HCT116 (cell line): ENCODE measurements at regions not wholly inside any gene's neighbourhood (a gene's known extent, or its start where the extent isn't known, plus 50 kb on each side); places are given as distances from the start of the nearest gene placed in this dataset.

ENCODE experiments used
- ATAC-seq: fragments of 200-7000 bp; cut with Tn5 transposase; 2 replicates; pipeline ENCODE4 v1.9.1; 2020; ENCODE audit warnings: mild to moderate bottlenecking, moderate library complexity
- BruUV-seq: library from RNA; stranded (reverse); fragments of 400-500 nt; replicated peaks from 2 replicates; lab custom pipeline; 2021; lab: Mats Ljungman, UMichigan
- CTCF ChIA-PET: fragments of 300-600 bp; sonication (Branson Sonifier 250); formaldehyde crosslinking; loops from one replicate; lab custom pipeline; 2021; ENCODE audit warnings: antibody characterized with exemption; lab: Charles Lee
- POLR2A ChIA-PET: fragments of 300-600, 350-600 bp; sonication (Branson Sonifier 250); formaldehyde crosslinking; loops from one replicate; lab custom pipeline; 2021; ENCODE audit warnings: antibody characterized with exemption; lab: Charles Lee
- RAD21 ChIA-PET, 2 experiments: fragments of 300-600 bp; sonication (Branson Sonifier 250); formaldehyde crosslinking; loops; one replicate each; lab custom pipeline; 2023; ENCODE audit warnings: low total read pairs in 2 of 2; ENCODE audit not compliant: uncharacterized antibody in 2 of 2, unreplicated experiment in 2 of 2, low non-redundant PET in 1 of 2; lab: Charles Lee
- DNase-seq: peaks from one replicate; pipeline ENCODE4 v3.0.0-alpha.2; 2010; ENCODE audit warnings: low read depth, low spot score
- H2AFZ ChIP-seq: fragments of 200-600 bp; shearing (Covaris generic), sonication (generic); 2 replicates; pipeline ENCODE4 v1.6.1; 2017; ENCODE audit warnings: low read depth, mixed run types, mixed read lengths, antibody characterized with exemption, low read length; ENCODE audit not compliant: poor library complexity, severe bottlenecking
- H3K27ac ChIP-seq: 2 replicates; pipeline ENCODE4 v1.5.1; 2012; ENCODE audit warnings: low read depth, low read length
- H3K27me3 ChIP-seq: fragments of 200-600 bp; sonication (generic); 2 replicates; pipeline ENCODE4 v1.6.1; 2016; ENCODE audit warnings: mixed run types, low read length, mixed read lengths; ENCODE audit not compliant: insufficient read depth
- H3K36me3 ChIP-seq, 2 experiments: fragments of 200-500 bp in 1 of 2; fragments of 200-600 bp in 1 of 2; sonication (Bioruptor generic) in 1 of 2; sonication (generic) in 1 of 2; 2 replicates each; pipeline versions ENCODE4 v1.5.1 to v1.6.1; 2014 to 2016; ENCODE audit warnings: low read length in 2 of 2, inconsistent platforms in 1 of 2, mixed read lengths in 1 of 2, mixed run types in 1 of 2; ENCODE audit not compliant: insufficient read depth in 2 of 2, control insufficient read depth in 1 of 2
- H3K4me1 ChIP-seq, 2 experiments: fragments of 200-600 bp in 1 of 2; sonication (generic) in 1 of 2; 2 replicates each; pipeline versions ENCODE4 v1.5.1 to v1.6.1; 2012 to 2017; ENCODE audit warnings: low read length in 2 of 2, inconsistent platforms in 1 of 2, mild to moderate bottlenecking in 1 of 2, mixed read lengths in 1 of 2, mixed run types in 1 of 2, moderate library complexity in 1 of 2; ENCODE audit not compliant: insufficient read depth in 2 of 2, control insufficient read depth in 1 of 2
- H3K4me2 ChIP-seq: fragments of 200-600 bp; sonication (generic); 2 replicates; pipeline ENCODE4 v1.6.1; 2017; ENCODE audit warnings: mixed run types, low read length, mixed read lengths
- H3K4me3 ChIP-seq, 2 experiments: fragments of 200-600 bp in 1 of 2; sonication (generic) in 1 of 2; replicated peaks in 1 of 2; 2 replicates each; pipeline ENCODE4 v1.5.1; 2011 to 2016; ENCODE audit warnings: low read length in 2 of 2, control low read depth in 1 of 2, low read depth in 1 of 2, mild to moderate bottlenecking in 1 of 2, mixed read lengths in 1 of 2, mixed run types in 1 of 2
- H3K79me2 ChIP-seq: fragments of 200-600 bp; sonication (generic); 2 replicates; pipeline ENCODE4 v1.6.1; 2017; ENCODE audit warnings: mild to moderate bottlenecking, mixed run types, low read length, moderate library complexity, mixed read lengths; ENCODE audit not compliant: insufficient read depth
- H3K9ac ChIP-seq: fragments of 200-600 bp; sonication (generic); 2 replicates; pipeline ENCODE4 v1.6.1; 2016; ENCODE audit warnings: low read length, mixed read lengths
- H3K9me2 ChIP-seq: fragments of 200-600 bp; sonication (generic), shearing (Covaris generic); 2 replicates; pipeline ENCODE4 v1.6.1; 2017; ENCODE audit warnings: mixed run types, mild to moderate bottlenecking, moderate library complexity; ENCODE audit not compliant: insufficient read depth
- H3K9me3 ChIP-seq, 2 experiments: fragments of 200-500 bp in 1 of 2; fragments of 200-600 bp in 1 of 2; sonication (Bioruptor generic) in 1 of 2; sonication (generic) in 1 of 2; 2 replicates each; pipeline ENCODE4 v1.6.1; 2014 to 2017; ENCODE audit warnings: low read length in 2 of 2, mixed read lengths in 2 of 2, inconsistent platforms in 1 of 2, low read depth in 1 of 2, mild to moderate bottlenecking in 1 of 2, mixed run types in 1 of 2, moderate library complexity in 1 of 2; ENCODE audit not compliant: control insufficient read depth in 1 of 2, insufficient read depth in 1 of 2
- H4K20me1 ChIP-seq: fragments of 200-600 bp; sonication (generic), shearing (Covaris generic); 2 replicates; pipeline ENCODE4 v1.6.1; 2017; ENCODE audit warnings: mixed run types, mild to moderate bottlenecking, moderate library complexity; ENCODE audit not compliant: insufficient read depth
- CEBPB ChIP-seq: IDR thresholded peaks from 2 replicates; pipeline ENCODE4 v1.6.1; 2012; ENCODE audit warnings: low read depth
- ELF1 ChIP-seq: IDR thresholded peaks from 2 replicates; pipeline ENCODE4 v1.6.1; 2012; ENCODE audit warnings: low read depth, borderline replicate concordance
- FOSL1 ChIP-seq: IDR thresholded peaks from 2 replicates; pipeline ENCODE4 v1.6.1; 2012; ENCODE audit warnings: low read depth
- POLR2AphosphoS5 ChIP-seq: IDR thresholded peaks from 2 replicates; pipeline ENCODE4 v1.6.1; 2011; ENCODE audit warnings: mild to moderate bottlenecking, low read depth, low read length, moderate library complexity
- RAD21 ChIP-seq: IDR thresholded peaks from 2 replicates; pipeline ENCODE4 v1.6.1; 2012; ENCODE audit warnings: low read depth, mild to moderate bottlenecking
- SP1 ChIP-seq: IDR thresholded peaks from 2 replicates; pipeline ENCODE4 v1.6.1; 2012; ENCODE audit warnings: low read depth
- SRF ChIP-seq: IDR thresholded peaks from 2 replicates; pipeline ENCODE4 v1.6.1; 2012; ENCODE audit warnings: low read depth
- TCF7L2 ChIP-seq: IDR thresholded peaks from 2 replicates; pipeline ENCODE4 v1.7.0; 2011; ENCODE audit warnings: borderline replicate concordance, inconsistent platforms; ENCODE audit not compliant: insufficient read depth, insufficient read length; ENCODE audit errors: extremely low read depth
- ZNF274 ChIP-seq: fragments of 200-500 bp; sonication (Bioruptor generic); IDR thresholded peaks from 2 replicates; pipeline ENCODE4 v1.6.1; 2014; ENCODE audit warnings: mild to moderate bottlenecking, low read depth, low read length, inconsistent platforms
- intact Hi-C: fragments of 100-400 bp; cut with micrococcal nuclease; formaldehyde crosslinking; loops from 2 replicates; pipeline ENCODE4 v1.10.0; 2022
- TF ChIP-seq, protein P1 (sequence below): IDR thresholded peaks from 2 replicates; pipeline ENCODE4 v1.6.1; 2012; ENCODE audit warnings: low read depth
- TF ChIP-seq, protein P2 (sequence below), 3 experiments: fragments of 200-600 bp in 1 of 3; sonication (generic) in 1 of 3; IDR thresholded peaks in 2 of 3; conservative IDR thresholded peaks in 1 of 3; 2 replicates each; pipeline ENCODE4 v1.5.1; 2012 to 2017; ENCODE audit warnings: low read depth in 2 of 3, low read length in 2 of 3, antibody characterized with exemption in 1 of 3, borderline replicate concordance in 1 of 3, control low read depth in 1 of 3, mild to moderate bottlenecking in 1 of 3, mixed read lengths in 1 of 3, mixed run types in 1 of 3, moderate library complexity in 1 of 3; ENCODE audit not compliant: insufficient read depth in 1 of 3
- TF ChIP-seq, protein P3 (sequence below): IDR thresholded peaks from 2 replicates; pipeline ENCODE4 v1.6.1; 2011; ENCODE audit warnings: mild to moderate bottlenecking, low read length, moderate library complexity; ENCODE audit not compliant: insufficient replicate concordance; ENCODE audit errors: extremely low read depth

DNA sequence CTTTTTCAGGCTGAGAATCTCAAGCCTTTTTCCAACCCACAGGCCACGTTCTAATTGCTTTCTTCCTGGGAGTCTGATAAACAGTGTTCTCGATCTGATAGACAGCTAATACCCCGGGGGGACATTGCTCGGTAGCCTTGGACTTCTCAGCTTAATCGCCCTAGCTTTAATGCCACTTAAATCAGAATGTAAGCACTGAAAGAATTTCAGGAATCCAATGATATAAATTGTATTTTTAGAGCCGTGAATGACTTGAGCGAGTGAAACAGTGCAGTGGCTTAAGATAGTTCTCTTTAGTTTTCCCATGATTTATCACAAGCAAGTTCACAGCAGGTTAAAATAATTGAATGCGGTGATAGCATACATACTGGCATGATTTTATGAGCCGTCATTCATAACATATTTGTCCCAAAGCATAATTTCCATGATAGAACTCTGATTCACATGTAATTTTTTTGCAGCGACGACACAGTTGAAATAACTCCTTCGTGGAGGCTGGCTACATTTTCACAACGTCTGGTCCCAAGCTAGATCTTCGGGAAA lies 116.1 kb upstream of the MYOCD start:
- Histone ChIP-seq H2AFZ (no peak overlapping the region), H3K27me3 (peaks cover 14% of the 10 kb centered on the region; the same call in 1 of the 2 replicates), H3K27ac (no peak overlapping the region), H3K9ac (no peak overlapping the region), H3K9me2 (no peaks in the 10 kb centered on the region), H3K4me3 (no peak overlapping the region), H3K79me2 (no peaks in the 10 kb centered on the region), H3K9me3 (no peaks in the 10 kb centered on the region), H3K36me3 (no peaks in the 10 kb centered on the region), H3K4me2 (no peak overlapping the region), H3K4me1 (no peaks in the 10 kb centered on the region), H4K20me1 (no peaks in the 10 kb centered on the region)
- no peak for ATAC-seq
- intact Hi-C loops: no loop called here
- RAD21 ChIA-PET: no interaction called here
- no peak for DNase-seq
- no TSS peak for BruUV-seq
- CTCF ChIA-PET: no interaction called here
- POLR2A ChIA-PET: no interaction called here
- TF ChIP-seq CEBPB (no peak), SP1 (no peak)
- TF ChIP-seq, all 23 proteins: peak for 0

DNA sequence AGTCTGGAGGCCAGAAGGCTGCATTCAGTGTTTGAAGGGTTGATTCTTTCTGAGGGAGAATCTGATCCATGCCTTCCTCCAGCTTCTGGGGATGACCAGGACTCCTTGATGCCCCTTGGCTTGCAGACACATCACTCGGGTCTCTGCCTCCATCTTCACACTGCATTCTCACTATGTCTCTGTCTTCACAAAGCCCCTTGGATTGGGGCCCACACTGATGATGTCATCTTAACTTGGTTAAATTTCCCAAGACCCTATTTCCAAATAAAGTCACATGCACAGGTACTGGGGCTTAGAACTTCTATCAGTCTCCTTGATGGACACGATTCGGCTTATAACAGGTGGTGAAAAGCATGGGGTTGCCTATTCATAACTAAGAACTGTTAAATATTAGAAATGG lies 112.1 kb upstream of the MYOCD start:
- Histone ChIP-seq H3K4me3 (no peak overlapping the region), H3K27ac (no peak overlapping the region), H3K4me1 (no peaks in the 10 kb centered on the region), H3K9ac (no peak overlapping the region), H3K36me3 (no peaks in the 10 kb centered on the region), H3K4me2 (no peak overlapping the region), H3K9me2 (no peaks in the 10 kb centered on the region), H2AFZ (no peak overlapping the region), H3K27me3 (peaks cover 40% of the 10 kb centered on the region), H3K79me2 (no peaks in the 10 kb centered on the region), H4K20me1 (no peaks in the 10 kb centered on the region), H3K9me3 (no peaks in the 10 kb centered on the region)
- no TSS peak for BruUV-seq
- ChIA-PET RAD21 (no interaction called here), POLR2A (no interaction called here), CTCF (no interaction called here)
- intact Hi-C loops: no loop called here
- ATAC-seq (no peak), DNase-seq (no peak)
- no peak for TF ChIP-seq POLR2AphosphoS5
- TF ChIP-seq, protein P1, sequence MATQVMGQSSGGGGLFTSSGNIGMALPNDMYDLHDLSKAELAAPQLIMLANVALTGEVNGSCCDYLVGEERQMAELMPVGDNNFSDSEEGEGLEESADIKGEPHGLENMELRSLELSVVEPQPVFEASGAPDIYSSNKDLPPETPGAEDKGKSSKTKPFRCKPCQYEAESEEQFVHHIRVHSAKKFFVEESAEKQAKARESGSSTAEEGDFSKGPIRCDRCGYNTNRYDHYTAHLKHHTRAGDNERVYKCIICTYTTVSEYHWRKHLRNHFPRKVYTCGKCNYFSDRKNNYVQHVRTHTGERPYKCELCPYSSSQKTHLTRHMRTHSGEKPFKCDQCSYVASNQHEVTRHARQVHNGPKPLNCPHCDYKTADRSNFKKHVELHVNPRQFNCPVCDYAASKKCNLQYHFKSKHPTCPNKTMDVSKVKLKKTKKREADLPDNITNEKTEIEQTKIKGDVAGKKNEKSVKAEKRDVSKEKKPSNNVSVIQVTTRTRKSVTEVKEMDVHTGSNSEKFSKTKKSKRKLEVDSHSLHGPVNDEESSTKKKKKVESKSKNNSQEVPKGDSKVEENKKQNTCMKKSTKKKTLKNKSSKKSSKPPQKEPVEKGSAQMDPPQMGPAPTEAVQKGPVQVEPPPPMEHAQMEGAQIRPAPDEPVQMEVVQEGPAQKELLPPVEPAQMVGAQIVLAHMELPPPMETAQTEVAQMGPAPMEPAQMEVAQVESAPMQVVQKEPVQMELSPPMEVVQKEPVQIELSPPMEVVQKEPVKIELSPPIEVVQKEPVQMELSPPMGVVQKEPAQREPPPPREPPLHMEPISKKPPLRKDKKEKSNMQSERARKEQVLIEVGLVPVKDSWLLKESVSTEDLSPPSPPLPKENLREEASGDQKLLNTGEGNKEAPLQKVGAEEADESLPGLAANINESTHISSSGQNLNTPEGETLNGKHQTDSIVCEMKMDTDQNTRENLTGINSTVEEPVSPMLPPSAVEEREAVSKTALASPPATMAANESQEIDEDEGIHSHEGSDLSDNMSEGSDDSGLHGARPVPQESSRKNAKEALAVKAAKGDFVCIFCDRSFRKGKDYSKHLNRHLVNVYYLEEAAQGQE: no peak
- no peak for TF ChIP-seq ELF1
- TF ChIP-seq, protein P2, sequence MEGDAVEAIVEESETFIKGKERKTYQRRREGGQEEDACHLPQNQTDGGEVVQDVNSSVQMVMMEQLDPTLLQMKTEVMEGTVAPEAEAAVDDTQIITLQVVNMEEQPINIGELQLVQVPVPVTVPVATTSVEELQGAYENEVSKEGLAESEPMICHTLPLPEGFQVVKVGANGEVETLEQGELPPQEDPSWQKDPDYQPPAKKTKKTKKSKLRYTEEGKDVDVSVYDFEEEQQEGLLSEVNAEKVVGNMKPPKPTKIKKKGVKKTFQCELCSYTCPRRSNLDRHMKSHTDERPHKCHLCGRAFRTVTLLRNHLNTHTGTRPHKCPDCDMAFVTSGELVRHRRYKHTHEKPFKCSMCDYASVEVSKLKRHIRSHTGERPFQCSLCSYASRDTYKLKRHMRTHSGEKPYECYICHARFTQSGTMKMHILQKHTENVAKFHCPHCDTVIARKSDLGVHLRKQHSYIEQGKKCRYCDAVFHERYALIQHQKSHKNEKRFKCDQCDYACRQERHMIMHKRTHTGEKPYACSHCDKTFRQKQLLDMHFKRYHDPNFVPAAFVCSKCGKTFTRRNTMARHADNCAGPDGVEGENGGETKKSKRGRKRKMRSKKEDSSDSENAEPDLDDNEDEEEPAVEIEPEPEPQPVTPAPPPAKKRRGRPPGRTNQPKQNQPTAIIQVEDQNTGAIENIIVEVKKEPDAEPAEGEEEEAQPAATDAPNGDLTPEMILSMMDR (IDR thresholded peaks at IDR 0.05 in 2 of 3, conservative IDR thresholded peaks at IDR 0.05 in 1 of 3; ENCODE audit: borderline replicate concordance in 1 of 3, insufficient read depth in 1 of 3, low read depth in 2 of 3, low read length in 2 of 3): no peak
- no peak for TF ChIP-seq TCF7L2
- TF ChIP-seq, protein P3, sequence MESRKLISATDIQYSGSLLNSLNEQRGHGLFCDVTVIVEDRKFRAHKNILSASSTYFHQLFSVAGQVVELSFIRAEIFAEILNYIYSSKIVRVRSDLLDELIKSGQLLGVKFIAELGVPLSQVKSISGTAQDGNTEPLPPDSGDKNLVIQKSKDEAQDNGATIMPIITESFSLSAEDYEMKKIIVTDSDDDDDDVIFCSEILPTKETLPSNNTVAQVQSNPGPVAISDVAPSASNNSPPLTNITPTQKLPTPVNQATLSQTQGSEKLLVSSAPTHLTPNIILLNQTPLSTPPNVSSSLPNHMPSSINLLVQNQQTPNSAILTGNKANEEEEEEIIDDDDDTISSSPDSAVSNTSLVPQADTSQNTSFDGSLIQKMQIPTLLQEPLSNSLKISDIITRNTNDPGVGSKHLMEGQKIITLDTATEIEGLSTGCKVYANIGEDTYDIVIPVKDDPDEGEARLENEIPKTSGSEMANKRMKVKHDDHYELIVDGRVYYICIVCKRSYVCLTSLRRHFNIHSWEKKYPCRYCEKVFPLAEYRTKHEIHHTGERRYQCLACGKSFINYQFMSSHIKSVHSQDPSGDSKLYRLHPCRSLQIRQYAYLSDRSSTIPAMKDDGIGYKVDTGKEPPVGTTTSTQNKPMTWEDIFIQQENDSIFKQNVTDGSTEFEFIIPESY: no peak
- TF ChIP-seq SP1: no peak
- TF ChIP-seq SRF: no peak
- TF ChIP-seq FOSL1: no peak
- TF ChIP-seq ZNF274: no peak
- TF ChIP-seq RAD21: no peak
